Ovary (tissue), 3 donors: ENCODE measurements at regions not wholly inside any gene's neighbourhood (a gene's known extent, or its start where the extent isn't known, plus 50 kb on each side); places are given as distances from the start of the nearest gene placed in this dataset.

ENCODE experiments used
- CTCF ChIP-seq, 3 donors: fragments of 450-650 bp in 2 of 3; fragments of 200-600 bp in 1 of 3; IDR thresholded peaks; one replicate each; pipeline versions ENCODE4 v1.5.1 to v1.8.0; 2016 to 2022; ENCODE audit warnings: antibody characterized with exemption in 3 of 3, mild to moderate bottlenecking in 1 of 3
- POLR2A ChIP-seq: fragments of 450-650 bp; IDR thresholded peaks from one replicate; pipeline ENCODE4 v1.6.1; 2017; ENCODE audit warnings: antibody characterized with exemption, mild to moderate bottlenecking, moderate library complexity
- donor health status: DM: no; HTN: no; CAD: no.

- peak in 2 of 3 donors; percentile 10 to 29 for TF ChIP-seq CTCF (IDR thresholded peaks at IDR 0.05)
- no peak for TF ChIP-seq POLR2A
Observed at GRCh38 chr3:22908989-22909507, 294.1 kb upstream of the UBE2E2 start.
